ENCODE measurements at regions not wholly inside any gene's neighbourhood (a gene's known extent, or its start where the extent isn't known, plus 50 kb on each side); places are given as distances from the start of the nearest gene placed in this dataset.
"Not testable (repeated sequence)": the region's sequence is repeated elsewhere in the genome, so short reads cannot be mapped to it uniquely, and the experiment has no call there.

DNA sequence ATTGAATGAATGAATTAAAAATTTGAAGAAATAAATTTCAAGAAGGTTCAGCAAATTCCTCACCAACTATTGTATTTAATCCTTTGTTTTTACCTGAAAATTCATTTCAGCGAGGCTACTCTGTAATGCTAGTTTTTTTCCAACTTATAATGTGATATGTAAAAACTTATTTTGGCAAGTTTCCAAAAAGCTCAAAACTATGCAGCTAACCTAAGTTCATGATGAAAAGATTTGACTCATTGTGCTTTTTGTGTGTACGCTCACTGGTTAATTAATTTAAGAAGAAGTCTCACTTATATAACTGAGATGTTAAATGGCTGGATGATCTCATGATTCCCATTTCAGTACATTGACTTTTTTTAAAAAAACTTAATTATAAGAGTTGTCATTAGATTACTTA lies 196.0 kb upstream of the SAMSN1 start:
- Histone ChIP-seq H3K27me3 (ENCODE audit: control insufficient read depth, insufficient read depth, low read length) (no peaks in the 10 kb centered on the region), H3K36me3 (ENCODE audit: control insufficient read depth, insufficient read depth, low read length) (no peaks in the 10 kb centered on the region), H3K27ac (ENCODE audit: low read depth, low read length) (no peak overlapping the region), H3K4me3 (ENCODE audit: low read length) (no peak overlapping the region), H3K9ac (ENCODE audit: low read length) (no peak overlapping the region), H3K4me1 (ENCODE audit: control insufficient read depth, insufficient read depth, low read length) (no peaks in the 10 kb centered on the region)

DNA sequence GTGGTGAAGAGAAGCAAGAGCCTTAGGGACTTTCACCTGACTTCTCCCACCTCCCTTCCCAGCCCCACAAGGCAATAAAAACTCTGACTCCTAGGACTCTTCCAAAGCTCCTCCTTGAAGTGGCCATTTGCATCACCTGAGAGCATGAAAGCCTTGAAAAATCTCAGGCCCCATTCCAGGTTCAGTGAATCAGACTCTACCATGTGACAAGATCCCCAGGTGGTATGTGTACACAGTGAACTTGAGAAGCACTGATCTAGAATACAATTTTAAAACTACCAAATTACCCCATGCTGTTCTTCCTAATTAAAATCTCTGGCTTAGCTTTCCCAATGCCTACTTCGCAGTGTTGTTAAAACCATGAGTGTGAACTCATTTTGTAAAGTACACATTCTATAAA lies 195.1 kb upstream of the SAMSN1 start:
- Histone ChIP-seq H3K4me1 (ENCODE audit: control insufficient read depth, insufficient read depth, low read length) (no peaks in the 10 kb centered on the region), H3K27ac (ENCODE audit: low read depth, low read length) (no peak overlapping the region), H3K27me3 (ENCODE audit: control insufficient read depth, insufficient read depth, low read length) (no peaks in the 10 kb centered on the region), H3K4me3 (ENCODE audit: low read length) (no peak overlapping the region), H3K9ac (ENCODE audit: low read length) (no peak overlapping the region), H3K36me3 (ENCODE audit: control insufficient read depth, insufficient read depth, low read length) (no peaks in the 10 kb centered on the region)

DNA sequence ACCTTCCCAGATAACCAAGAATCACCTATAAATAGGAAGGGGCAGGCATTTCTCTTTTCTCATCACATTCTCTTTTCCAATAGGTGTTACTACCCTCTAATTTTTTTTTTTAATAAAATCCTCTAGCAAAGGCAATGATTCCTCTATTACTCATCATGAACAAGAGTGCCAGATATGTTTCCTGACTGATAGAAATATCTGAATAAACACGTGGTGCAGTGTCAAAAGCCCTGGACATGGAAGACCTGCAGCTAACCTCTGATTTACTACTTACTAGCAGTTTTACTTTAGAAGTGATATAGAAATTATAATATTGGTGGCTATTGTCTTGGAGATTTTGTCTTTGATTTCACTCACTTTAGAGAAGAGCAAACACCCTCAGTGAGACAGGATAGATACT lies 194.6 kb upstream of the SAMSN1 start:
- Histone ChIP-seq H3K27me3 (ENCODE audit: control insufficient read depth, insufficient read depth, low read length) (no peaks in the 10 kb centered on the region), H3K36me3 (ENCODE audit: control insufficient read depth, insufficient read depth, low read length) (no peaks in the 10 kb centered on the region), H3K9ac (ENCODE audit: low read length) (no peak overlapping the region), H3K4me1 (ENCODE audit: control insufficient read depth, insufficient read depth, low read length) (no peaks in the 10 kb centered on the region), H3K27ac (ENCODE audit: low read depth, low read length) (no peak overlapping the region), H3K4me3 (ENCODE audit: low read length) (no peak overlapping the region)

DNA sequence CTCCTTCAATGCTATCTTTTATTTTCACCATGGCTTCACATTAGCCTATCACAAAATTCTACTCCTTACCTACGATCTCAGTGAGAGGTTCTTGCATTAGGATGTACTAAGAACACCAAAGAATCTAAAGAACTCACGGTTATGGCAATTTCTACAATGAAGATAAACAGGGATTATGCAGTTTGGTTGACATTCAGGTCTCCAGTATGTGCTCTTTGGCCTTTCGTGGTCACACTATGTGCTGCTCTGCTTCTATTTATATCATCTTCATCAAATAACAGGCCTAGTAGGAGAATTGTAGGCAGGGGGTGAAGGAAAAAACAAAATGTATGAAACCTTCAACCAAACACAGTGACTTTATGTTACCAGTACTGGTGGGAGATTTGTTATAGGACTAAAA lies 194.0 kb upstream of the SAMSN1 start:
- Histone ChIP-seq H3K27ac (ENCODE audit: low read depth, low read length) (no peak overlapping the region), H3K36me3 (ENCODE audit: control insufficient read depth, insufficient read depth, low read length) (no peaks in the 10 kb centered on the region), H3K4me1 (ENCODE audit: control insufficient read depth, insufficient read depth, low read length) (no peaks in the 10 kb centered on the region)

DNA sequence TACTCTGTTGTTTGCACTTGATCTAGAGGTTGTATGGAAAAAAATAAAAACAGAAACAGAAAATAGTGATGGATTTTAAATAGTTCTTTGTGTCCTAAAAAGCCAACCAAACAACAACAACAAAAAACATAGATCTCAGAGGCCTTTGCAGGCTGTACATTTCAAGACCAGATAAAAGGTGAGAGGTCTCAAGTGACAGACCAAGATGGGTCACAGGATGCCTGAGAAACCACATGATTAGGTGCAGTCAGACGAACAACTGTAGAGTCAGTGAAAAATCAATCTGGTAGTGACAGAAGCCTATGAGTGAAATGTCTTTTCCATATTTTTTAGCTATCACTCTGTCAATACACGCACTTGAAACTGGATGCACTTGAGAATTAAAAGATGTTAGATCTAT lies 193.5 kb upstream of the SAMSN1 start:
- Histone ChIP-seq H3K27ac (ENCODE audit: low read depth, low read length) (no peak overlapping the region), H3K9ac (ENCODE audit: low read length) (no peak overlapping the region), H3K4me1 (ENCODE audit: control insufficient read depth, insufficient read depth, low read length) (no peaks in the 10 kb centered on the region), H3K27me3 (ENCODE audit: control insufficient read depth, insufficient read depth, low read length) (no peaks in the 10 kb centered on the region), H3K4me3 (ENCODE audit: low read length) (no peak overlapping the region), H3K36me3 (ENCODE audit: control insufficient read depth, insufficient read depth, low read length) (no peaks in the 10 kb centered on the region)

More for the DNA sequence above, 194.0 kb upstream of the SAMSN1 start:
- no peak overlapping the region for H3K4me3 ChIP-seq (ENCODE audit: low read length)
- no peaks in the 10 kb centered on the region for H3K27me3 ChIP-seq (ENCODE audit: control insufficient read depth, insufficient read depth, low read length)
- no peak overlapping the region for H3K9ac ChIP-seq (ENCODE audit: low read length)

DNA sequence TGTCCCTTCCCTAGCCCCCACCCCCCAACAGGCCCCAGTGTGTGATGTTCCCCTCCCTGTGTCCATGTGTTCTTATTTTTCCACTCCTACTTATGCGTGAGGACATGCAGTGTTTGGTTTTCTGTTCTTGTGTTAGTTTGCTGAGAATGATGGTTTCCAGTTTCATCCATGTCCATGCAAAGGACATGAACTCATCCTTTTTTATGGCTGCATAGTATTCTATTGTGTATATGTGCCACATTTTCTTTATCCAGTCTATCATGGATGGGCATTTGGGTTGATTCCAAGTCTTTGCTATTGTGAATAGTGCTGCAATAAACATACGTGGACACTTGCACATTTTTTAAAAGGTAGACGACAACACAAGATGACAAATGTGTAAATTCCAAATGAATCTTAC lies 192.5 kb upstream of the SAMSN1 start:
- not testable (repeated sequence) for H3K4me3 ChIP-seq (ENCODE audit: low read length); H3K27me3 ChIP-seq (ENCODE audit: control insufficient read depth, insufficient read depth, low read length); H3K36me3 ChIP-seq (ENCODE audit: control insufficient read depth, insufficient read depth, low read length); H3K27ac ChIP-seq (ENCODE audit: low read depth, low read length); H3K4me1 ChIP-seq (ENCODE audit: control insufficient read depth, insufficient read depth, low read length); H3K9ac ChIP-seq (ENCODE audit: low read length)

DNA sequence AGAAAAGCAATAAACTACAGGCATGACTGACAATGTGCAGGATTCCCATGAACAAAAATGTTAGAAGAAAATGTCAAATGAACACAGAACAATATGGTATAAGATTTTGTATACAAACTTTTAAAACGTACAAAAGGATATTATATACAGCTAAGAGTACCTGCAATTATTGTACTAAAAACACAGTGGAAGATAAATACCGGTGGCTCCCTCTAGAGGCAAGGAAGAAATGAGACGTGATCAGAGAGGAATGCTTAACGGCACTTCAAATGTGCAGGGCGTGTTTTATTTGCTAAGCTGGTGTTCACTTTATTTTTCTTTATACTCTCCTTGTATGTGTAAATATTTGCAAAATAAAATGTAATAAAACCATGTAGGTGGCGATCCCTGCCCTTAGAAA lies 191.8 kb upstream of the SAMSN1 start:
- Histone ChIP-seq H3K36me3 (ENCODE audit: control insufficient read depth, insufficient read depth, low read length) (no peaks in the 10 kb centered on the region), H3K27me3 (ENCODE audit: control insufficient read depth, insufficient read depth, low read length) (no peaks in the 10 kb centered on the region), H3K4me3 (ENCODE audit: low read length) (no peak overlapping the region), H3K4me1 (ENCODE audit: control insufficient read depth, insufficient read depth, low read length) (no peaks in the 10 kb centered on the region), H3K9ac (ENCODE audit: low read length) (no peak overlapping the region), H3K27ac (ENCODE audit: low read depth, low read length) (no peak overlapping the region)

DNA sequence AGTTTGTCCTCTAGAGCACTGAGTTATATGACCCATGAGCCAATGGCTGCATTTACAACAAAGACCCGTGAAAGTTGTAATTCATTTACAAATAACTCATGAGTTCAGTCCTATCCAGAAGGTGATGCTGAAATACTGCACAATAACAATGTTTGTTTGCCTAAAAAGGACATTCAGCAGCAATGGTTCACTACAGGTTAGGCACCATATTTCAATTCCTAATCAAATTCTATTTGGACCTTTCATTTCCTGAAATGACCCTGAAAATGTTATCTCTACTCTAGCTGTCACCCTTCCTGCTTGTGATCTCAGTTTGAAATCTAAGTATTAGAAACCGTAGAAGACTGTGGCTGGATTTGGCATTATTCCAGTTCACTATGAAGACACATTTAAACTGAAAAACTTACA lies 191.2 kb upstream of the SAMSN1 start:
- Histone ChIP-seq H3K4me3 (ENCODE audit: low read length) (no peak overlapping the region), H3K9ac (ENCODE audit: low read length) (no peak overlapping the region), H3K27ac (ENCODE audit: low read depth, low read length) (no peak overlapping the region), H3K4me1 (ENCODE audit: control insufficient read depth, insufficient read depth, low read length) (no peaks in the 10 kb centered on the region), H3K27me3 (ENCODE audit: control insufficient read depth, insufficient read depth, low read length) (no peaks in the 10 kb centered on the region), H3K36me3 (ENCODE audit: control insufficient read depth, insufficient read depth, low read length) (no peaks in the 10 kb centered on the region)

DNA sequence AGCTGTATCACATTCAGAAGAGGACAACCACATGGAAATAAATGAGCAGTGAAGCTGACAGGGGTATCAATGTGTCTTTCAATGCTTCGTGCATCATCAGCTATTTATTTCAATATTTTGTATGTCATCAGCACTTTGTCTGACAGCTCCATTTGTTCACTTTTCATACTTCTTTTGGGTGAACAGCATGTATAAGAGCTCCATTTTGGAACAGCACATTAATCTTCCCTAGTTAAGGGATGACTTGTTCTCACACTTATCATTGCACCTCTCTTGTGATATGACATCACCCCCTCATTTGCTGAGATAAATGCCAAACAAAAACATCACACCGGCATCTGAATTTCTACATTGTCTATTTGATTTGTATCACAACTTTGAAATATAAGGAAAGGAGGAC lies 190.6 kb upstream of the SAMSN1 start:
- Histone ChIP-seq H3K36me3 (ENCODE audit: control insufficient read depth, insufficient read depth, low read length) (no peaks in the 10 kb centered on the region), H3K27me3 (ENCODE audit: control insufficient read depth, insufficient read depth, low read length) (no peaks in the 10 kb centered on the region), H3K27ac (ENCODE audit: low read depth, low read length) (no peak overlapping the region), H3K4me3 (ENCODE audit: low read length) (no peak overlapping the region), H3K9ac (ENCODE audit: low read length) (no peak overlapping the region), H3K4me1 (ENCODE audit: control insufficient read depth, insufficient read depth, low read length) (no peaks in the 10 kb centered on the region)

DNA sequence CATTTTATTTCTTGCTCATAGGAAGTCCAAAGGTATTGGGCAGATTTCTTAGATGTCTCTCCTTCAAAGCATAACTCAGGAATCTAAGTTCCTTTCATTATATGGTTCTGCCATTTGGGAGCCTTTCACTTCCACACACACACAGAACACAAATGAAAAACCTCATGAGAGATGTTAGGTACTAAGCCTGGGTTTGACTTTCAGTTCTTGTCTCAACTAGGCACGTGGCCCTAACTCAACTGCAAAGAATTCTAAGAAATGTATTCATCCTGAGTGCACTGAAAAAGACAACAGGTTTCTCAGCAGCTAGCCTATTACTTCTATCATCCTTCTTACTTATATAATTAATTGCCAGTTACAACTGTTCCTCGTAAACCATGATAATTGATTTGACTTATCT lies 190.0 kb upstream of the SAMSN1 start:
- Histone ChIP-seq H3K4me1 (ENCODE audit: control insufficient read depth, insufficient read depth, low read length) (no peaks in the 10 kb centered on the region), H3K36me3 (ENCODE audit: control insufficient read depth, insufficient read depth, low read length) (no peaks in the 10 kb centered on the region)

DNA sequence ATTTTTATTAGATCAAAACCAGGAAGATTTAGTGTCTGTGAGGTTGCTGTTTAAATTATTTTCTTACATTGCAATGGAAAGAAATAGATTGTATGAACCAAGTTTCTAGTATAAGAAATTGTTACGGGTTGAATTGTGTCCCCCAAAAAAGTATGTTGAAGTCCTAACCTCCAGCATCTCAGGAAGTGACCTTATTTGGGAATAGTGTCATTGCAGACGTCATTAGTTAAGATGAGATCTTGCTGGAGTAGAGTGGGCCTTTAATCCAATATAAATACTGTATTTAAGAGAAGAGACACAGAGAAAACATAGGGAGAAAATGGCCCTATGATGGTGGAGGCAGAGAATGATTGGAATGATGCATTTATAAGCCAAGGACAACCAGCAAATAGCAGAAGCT lies 188.7 kb upstream of the SAMSN1 start:
- Histone ChIP-seq H3K4me1 (ENCODE audit: control insufficient read depth, insufficient read depth, low read length) (no peaks in the 10 kb centered on the region), H3K4me3 (ENCODE audit: low read length) (no peak overlapping the region), H3K9ac (ENCODE audit: low read length) (no peak overlapping the region), H3K27ac (ENCODE audit: low read depth, low read length) (no peak overlapping the region), H3K36me3 (ENCODE audit: control insufficient read depth, insufficient read depth, low read length) (no peaks in the 10 kb centered on the region), H3K27me3 (ENCODE audit: control insufficient read depth, insufficient read depth, low read length) (no peaks in the 10 kb centered on the region)

More for the DNA sequence above, 190.0 kb upstream of the SAMSN1 start:
- H3K27ac ChIP-seq (ENCODE audit: low read depth, low read length), result no peak overlapping the region
- no peak overlapping the region for H3K9ac ChIP-seq (ENCODE audit: low read length)
- no peak overlapping the region for H3K4me3 ChIP-seq (ENCODE audit: low read length)
- H3K27me3 ChIP-seq (ENCODE audit: control insufficient read depth, insufficient read depth, low read length), result no peaks in the 10 kb centered on the region

DNA sequence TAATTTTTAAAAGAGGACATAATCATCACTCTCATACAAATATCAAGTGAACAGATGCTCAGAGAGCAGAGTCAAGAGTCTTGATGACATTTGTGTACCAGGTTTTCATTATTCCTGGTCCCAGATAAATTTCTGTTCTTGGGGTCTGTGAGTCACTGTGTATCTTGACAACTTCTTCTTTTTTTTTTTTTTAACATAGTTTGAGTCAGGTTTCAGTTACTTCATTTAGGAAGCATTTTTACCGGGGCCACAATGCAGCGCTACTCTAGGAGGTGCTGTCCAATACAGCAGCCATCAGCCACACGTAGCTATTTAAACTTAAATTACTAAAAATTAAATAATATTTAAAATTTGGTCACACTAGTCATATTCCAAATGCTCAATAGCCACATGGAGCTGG lies 188.1 kb upstream of the SAMSN1 start:
- no peaks in the 10 kb centered on the region for H3K36me3 ChIP-seq (ENCODE audit: control insufficient read depth, insufficient read depth, low read length)
- H3K4me3 ChIP-seq (ENCODE audit: low read length), result no peak overlapping the region
- H3K27me3 ChIP-seq (ENCODE audit: control insufficient read depth, insufficient read depth, low read length), result no peaks in the 10 kb centered on the region
- H3K9ac ChIP-seq (ENCODE audit: low read length), result no peak overlapping the region
- no peaks in the 10 kb centered on the region for H3K4me1 ChIP-seq (ENCODE audit: control insufficient read depth, insufficient read depth, low read length)
- no peak overlapping the region for H3K27ac ChIP-seq (ENCODE audit: low read depth, low read length)

DNA sequence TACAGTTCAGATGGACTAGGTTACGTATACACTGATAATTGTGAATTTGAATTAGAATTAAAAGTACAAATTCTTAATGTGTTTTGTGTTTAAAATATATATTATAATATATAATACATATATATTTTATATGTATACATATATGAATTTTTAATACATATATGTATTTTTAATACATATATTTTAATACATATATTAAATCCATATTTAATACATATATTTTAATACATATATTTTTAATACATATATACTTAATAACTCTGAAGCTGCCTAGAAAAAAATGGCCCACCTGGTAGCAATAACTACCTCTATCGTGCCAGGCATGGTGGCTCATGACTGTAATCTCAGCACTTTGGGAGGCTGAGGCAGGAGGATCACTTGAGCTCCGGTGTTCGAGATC lies 179.1 kb upstream of the SAMSN1 start:
- Histone ChIP-seq H3K4me3 (ENCODE audit: low read length) (no peak overlapping the region), H3K4me1 (ENCODE audit: control insufficient read depth, insufficient read depth, low read length) (no peaks in the 10 kb centered on the region), H3K9ac (ENCODE audit: low read length) (no peak overlapping the region), H3K36me3 (ENCODE audit: control insufficient read depth, insufficient read depth, low read length) (no peaks in the 10 kb centered on the region), H3K27ac (ENCODE audit: low read depth, low read length) (no peak overlapping the region), H3K27me3 (ENCODE audit: control insufficient read depth, insufficient read depth, low read length) (no peaks in the 10 kb centered on the region)
